GM18858 (cell line): ENCODE measurements at regions not wholly inside any gene's neighbourhood (a gene's known extent, or its start where the extent isn't known, plus 50 kb on each side); places are given as distances from the start of the nearest gene placed in this dataset.
"Not testable (repeated sequence)": the region's sequence is repeated elsewhere in the genome, so short reads cannot be mapped to it uniquely, and the experiment has no call there.

Source experiments
- ATAC-seq: cut with Tn5 transposase; IDR thresholded peaks from one replicate; pipeline ENCODE4 v1.9.1; 2021; ENCODE audit not compliant: unreplicated experiment

GRCh38 chr12:34301251-34302130 lies 279.2 kb downstream of the ALG10 start:
- no peak for ATAC-seq

DNA sequence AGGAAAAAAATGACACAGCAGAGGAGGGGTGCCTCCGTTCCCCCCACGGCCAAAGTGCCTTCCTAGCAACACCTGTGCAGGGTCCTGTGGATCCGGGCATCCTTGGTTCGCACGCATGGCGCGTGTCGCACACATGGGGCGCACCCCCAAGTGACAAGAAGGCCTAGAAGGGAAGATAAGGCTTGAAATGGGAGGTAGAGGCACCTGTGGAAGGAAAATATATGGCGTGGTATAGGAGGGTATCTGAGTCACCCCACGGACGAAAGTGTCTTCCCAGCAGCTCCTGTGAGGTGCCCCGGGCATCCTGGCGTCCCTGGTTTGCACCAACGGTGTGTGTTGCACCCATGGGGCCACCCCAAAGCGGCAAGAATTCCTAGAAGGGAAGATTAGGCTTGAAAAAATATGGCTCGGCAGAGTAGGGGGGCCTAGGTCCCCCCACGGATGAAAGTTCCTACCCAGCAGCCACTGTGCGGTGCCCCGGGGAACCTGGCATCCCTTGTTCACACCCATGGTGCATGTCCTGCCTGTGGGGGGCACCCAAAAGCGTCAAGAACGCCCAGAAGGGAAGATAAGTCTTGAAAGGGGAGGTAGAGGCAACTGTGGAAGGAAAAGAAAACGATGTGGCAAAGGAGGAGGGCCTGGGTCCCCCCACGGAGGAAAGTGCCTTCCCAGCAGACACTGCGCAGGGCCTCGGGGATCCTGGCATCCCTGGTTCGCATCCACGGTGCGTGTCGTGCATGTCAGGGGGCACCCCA lies 280.0 kb downstream of the ALG10 start:
- ATAC-seq: no peak

DNA sequence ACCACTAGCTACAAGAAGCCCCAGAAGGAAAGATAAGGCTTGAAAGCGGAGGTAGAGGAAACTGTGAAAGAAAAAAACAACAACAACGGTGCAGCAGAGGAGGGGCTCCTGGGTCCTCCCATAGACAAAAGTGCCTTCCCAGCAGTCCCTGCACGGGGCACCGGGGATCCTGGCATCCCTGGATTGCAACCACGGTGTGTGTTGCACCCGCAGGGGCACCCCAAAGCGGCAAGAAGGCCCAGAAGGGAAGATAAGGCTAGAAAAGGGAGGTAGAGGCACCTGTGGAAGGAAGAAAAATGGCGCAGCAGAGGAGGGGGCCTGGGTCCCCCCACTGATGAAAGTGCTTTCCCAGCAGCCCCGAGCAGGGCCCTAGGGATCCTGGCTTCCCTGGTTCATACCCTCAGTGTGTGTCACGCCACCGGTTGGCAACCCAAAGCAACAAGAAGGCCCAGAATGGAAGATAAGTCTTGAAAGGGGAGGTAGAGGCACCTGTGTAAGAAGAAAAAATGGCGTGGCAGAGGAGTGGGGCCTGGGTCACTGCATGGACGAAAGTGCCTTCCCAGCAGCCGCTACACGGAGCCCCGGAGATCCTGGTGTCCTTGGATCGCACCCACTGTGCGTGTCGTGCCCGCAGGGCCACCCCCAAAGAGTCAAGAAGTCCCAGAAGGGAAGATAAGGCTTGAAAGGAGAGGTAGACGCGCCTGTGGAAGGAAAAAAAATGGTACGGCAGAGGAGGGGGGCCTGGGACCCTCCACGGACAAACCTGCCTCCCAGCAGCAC lies 281.0 kb downstream of the ALG10 start:
- ATAC-seq: no peak

DNA sequence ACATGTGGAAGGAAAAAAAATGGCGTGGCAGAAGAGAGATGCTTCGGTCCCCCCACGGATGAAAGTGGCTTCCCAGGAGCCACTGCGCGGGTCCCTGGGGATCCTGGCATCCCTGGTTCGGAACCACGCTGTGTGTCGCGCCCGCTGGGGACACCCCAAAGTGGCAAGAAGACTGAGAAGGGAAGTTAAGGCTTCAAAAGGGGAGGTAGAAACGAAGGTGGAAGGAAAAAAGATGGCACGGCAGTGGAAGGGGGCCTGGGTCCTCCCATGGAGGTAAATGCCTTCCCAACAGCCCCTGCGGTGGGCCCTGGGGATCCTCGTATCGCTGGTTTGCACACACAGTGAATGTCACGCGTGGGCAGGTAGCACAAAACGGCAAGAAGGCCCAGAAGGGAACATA lies 281.7 kb downstream of the ALG10 start:
- ATAC-seq: no peak

- no peak for ATAC-seq
Observed at GRCh38 chr12:34304546-34304945, 282.2 kb downstream of the ALG10 start.

DNA sequence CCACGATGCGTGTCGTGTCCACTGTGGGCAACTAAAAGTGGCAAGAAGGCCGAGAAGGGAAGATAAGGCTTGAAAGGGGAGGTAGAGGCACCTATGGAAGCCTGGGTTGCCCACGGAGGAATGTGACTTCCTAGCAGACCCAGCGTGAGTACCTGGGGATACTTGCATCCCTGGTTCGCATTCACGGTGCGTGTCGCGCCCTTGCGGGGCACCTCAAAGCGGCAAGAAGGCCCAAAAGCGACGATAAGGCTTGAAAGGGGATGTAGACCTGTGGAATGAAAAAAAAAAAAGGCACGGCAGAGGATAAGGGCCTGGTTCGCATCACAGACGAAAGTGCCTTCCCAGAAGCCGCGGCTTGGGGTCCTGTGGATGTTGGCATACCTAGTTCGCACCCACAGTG lies 282.9 kb downstream of the ALG10 start:
- ATAC-seq: no peak

DNA sequence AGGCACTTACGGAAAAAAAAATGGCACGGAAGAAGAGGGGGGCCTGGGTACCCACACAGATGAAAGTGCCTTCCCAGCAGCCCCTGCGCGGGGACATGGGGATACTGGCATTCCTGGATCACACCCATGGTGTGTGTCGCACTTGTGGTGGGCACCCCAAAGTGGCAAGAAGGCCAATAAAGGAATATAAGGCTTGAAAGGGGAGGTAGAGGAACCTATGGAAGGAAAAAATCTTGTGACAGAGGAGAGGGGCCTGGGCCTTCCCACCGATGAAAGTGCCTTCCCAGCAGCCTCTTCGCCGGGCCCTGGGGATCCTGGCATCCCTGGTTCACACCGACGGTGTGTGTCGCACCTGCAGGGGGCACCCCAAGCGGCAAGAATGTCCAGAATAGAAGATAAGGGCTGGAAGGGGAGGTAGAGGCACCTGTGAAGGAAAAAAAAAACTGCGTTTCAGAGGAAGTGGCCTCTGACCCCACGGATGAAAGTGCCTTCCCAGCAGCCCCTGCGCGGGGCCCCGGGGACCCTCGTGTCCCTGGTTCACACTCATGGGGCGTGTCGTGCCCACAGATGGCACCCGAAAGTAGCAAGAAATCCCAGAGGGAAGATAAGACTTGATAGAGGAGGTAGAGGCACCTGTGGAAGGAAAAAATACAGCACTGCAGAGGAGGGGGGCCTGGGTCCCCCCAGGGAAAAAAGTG lies 284.0 kb downstream of the ALG10 start:
- ATAC-seq: no peak

DNA sequence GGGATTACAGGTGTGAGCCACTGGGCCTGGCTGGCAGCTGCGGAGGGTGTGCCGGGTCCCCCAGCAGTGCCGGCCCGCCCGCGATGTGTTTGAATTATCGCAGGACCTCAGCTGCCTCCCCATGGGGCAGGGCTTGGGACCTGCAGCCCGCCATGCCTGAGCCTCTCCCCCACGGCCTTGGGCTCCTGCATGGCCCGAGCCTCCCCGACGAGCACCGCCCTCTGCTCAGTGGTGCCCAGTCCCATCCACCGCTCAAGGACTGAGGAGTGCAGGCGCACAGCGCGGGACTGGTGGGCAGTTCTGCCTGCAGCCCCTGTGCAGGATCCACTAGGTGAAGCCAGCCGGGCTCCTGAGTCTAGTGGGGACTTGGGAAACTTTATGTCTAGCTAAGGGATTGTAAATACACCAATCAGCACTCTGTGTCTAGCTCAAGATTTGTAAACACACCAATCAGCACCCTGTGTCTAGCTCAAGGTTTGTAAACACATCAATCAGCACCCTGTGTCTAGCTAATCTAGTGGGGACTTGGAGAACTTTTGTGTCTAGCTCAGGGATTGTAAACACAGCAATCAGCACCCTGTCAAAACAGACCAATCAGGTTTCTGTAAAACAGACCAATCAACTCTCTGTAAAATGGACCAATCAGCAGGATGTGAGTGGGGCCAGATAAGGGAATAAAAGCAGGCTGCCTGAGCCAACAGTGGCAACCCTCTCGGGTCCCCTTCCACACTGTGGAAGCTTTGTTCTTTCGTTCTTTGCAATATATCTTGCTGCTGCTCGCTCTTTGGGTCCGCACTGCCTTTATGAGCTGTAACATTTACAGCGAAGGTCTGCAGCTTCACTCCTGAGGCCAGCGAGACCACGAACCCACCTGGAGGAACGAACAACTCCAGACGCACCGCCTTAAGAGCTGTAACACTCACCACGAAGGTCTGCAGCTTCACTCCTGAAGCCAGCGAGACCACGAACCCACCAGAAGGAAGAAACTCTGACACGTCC lies 287.8 kb downstream of the ALG10 start:
- ATAC-seq: not testable (repeated sequence)

DNA sequence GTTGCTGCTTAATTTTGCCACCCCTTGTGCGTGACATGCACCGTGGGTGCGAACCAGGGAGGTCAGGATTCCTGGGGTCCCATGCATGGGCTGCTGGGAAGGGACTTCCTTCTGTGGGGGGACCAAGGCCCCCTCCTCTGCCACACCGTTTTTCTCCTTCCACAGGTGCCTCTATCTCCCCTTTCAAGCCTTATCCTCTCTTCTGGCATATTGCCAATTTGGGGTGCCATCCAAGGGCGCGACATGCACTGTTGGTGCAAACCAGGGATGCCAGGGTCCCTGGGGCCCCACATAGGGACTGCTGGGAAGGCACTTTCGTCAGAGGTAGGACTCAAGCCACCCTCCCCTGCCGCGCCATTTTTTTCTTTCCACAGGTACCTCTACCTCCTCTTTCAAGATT lies 289.0 kb downstream of the ALG10 start:
- no peak for ATAC-seq

DNA sequence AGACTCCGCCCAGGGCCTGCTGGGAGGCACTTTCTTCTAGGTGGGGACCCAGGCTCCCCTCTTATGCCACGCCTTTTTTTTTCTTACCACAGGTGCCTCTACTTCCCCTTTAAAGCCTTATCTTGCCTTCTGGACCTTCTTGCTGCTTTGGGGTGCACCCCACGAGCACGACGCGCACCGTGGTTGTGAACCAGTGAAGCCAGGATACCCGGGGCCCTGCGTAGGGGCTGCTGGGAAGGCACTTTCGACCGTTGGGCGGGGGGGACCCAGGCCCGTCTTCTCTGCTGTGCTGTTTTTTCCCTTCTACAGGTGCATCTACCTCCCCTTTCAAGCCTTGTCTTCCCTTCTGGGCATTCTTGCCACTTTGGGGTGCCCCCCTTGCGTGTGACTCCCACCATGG lies 305.4 kb downstream of the ALG10 start:
- no peak for ATAC-seq

GRCh38 chr12:34333337-34333736 lies 311.0 kb downstream of the ALG10 start:
- no peak for ATAC-seq

- no peak for ATAC-seq
Observed at GRCh38 chr12:34334538-34334937, 312.2 kb downstream of the ALG10 start.

DNA sequence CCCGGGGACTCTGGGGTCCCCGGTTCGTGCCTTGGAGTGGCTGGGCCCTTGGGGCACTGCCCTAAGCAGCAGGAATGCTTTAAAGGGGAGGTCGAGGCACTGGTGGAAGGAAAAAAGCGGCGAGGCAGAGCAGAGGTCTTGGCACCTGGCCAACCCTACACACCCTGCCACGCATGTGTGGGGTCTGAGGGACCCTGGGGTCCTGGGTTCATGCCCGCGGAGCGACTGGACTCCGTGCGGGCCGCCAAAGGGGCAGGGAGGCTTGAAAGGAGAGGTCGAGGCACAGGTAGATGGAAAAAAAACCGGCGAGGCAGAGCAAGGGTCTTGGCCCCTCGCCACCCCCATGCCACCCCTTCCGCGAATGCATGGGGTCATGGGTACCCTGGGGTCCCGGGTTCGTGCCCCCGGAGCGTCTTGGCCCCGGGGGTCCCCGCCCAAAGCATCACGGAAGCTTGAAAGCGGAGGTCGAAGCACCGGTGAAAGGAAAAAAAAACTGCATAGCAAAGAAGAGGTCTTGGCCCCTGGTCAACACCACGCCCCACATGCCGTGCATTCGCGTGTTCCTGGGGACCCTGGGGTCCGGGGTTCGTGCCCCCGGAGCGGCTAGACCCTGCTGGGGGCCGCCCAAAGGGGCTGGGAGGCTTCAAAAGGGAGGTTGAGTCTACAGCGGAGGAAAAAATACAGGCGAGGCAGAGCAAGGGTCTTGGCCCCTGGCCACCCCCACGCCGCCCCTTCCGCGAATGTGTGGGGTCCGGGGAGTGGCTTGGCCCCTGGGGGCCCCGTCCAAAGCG lies 312.9 kb downstream of the ALG10 start:
- no peak for ATAC-seq

DNA sequence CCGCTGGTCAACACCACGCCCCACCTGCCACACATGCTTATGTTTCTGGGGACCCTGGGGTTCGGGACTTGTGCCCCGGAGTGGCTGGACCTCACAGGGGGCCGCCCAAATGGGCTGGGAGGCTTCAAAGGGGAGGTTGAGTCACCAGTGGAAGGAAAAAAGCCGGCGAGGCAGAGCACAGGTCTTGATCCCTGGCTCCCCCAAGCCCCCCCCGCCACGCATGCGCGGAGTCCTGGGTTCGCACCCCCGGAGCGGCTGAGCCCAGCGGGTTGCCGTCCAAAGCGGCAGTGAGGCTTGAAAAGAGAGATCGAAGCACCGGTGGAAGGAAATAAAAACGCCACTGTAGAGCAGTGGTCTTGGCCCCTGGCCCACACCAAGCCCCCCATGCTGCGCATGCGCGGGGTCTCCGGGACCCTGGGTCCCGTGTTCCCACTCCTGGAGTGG lies 313.5 kb downstream of the ALG10 start:
- no peak for ATAC-seq

DNA sequence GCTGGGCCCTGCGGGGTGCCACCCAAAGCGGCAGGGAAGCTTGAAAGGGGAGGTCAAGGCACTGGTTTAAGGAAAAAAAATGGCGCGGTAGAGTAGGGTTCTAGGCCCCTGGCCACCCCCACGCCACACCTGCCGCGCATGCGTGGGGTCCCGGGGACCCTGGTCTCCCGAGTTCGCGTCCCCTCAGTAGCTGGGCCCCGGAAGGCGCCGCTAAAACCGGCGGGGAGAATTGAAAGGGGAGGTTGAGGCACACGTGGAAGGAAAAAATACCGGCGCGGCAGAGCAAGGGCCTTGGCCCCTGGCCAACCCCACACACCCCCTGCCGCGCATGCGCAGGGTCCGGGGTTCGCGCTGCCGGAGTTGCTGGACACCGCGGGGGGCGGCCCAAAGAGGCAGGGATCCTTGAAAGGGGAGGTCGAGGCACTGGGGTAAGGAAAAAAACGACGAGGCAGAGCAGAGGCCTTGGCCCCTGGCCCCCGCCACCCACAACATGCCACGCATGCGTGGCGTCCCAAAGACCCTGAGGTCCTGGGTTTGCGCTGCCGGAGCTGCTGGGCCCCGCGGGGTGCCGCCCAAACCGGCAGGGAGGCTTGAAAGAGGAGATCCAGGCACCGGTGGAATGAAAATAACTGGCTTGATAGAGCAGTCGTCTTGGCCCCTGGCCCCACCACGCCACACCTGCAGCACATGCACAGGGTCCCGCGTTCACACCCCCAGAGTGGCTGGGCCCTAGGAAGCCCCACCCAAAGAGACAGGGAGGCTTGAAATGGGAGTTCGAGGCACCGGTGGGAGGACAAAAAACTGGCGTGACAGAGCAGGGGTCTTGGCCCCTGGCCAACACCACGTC lies 314.5 kb downstream of the ALG10 start:
- no peak for ATAC-seq

DNA sequence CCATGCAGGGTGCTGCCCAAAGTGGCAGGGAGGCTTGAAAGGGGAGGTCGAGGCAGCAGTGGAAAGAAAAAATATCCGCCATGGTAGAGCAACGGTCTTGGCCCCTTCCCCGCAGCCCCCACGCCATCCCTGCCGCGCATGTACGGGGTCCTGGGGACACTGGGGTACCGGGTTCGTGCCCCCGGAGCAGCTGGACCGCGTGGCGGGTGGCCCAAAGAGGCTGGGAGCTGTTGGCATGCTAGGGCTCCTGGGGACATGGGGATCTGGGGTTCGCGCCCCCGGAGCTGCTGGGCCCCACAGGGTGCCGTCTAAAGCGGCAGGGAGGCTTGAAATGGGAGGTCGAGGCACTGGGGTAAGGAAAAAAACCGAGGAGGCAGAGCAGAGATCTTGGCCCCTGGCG lies 316.5 kb downstream of the ALG10 start:
- ATAC-seq: no peak

- no peak for ATAC-seq
Observed at GRCh38 chr12:34339922-34340321, 317.6 kb downstream of the ALG10 start.
